ENCODE measurements at regions not wholly inside any gene's neighbourhood (a gene's known extent, or its start where the extent isn't known, plus 50 kb on each side); places are given as distances from the start of the nearest gene placed in this dataset.

- TF ChIP-seq CTCF (IDR thresholded peaks at IDR 0.05; ENCODE audit: insufficient read depth, low read length): no peak
- no peak overlapping the region for H3K4me3 ChIP-seq (ENCODE audit: low read depth, low read length)
- DNase-seq (ENCODE audit: low read depth): no peak
These were observed 604.8 kb downstream of the TRAM1L1 start for GRCh38 chr4:116480546-116480945.

- TF ChIP-seq CTCF (IDR thresholded peaks at IDR 0.05; ENCODE audit: insufficient read depth, low read length): no peak
These were observed 607.0 kb downstream of the TRAM1L1 start for GRCh38 chr4:116478343-116478742.

GRCh38 chr4:116469582-116469981 is 615.8 kb downstream of the TRAM1L1 start:
- no peak for DNase-seq (ENCODE audit: low read depth)
- H3K4me3 ChIP-seq (ENCODE audit: low read depth, low read length): no peak overlapping the region
- TF ChIP-seq CTCF (IDR thresholded peaks at IDR 0.05; ENCODE audit: insufficient read depth, low read length): no peak

More at GRCh38 chr4:116478343-116478742, 607.0 kb downstream of the TRAM1L1 start:
- DNase-seq (ENCODE audit: low read depth): no peak
- H3K4me3 ChIP-seq (ENCODE audit: low read depth, low read length): no peak overlapping the region

GRCh38 chr4:116453127-116453526 is 632.2 kb downstream of the TRAM1L1 start:
- DNase-seq (ENCODE audit: low read depth): no peak
- TF ChIP-seq CTCF (IDR thresholded peaks at IDR 0.05; ENCODE audit: insufficient read depth, low read length): no peak
- no peak overlapping the region for H3K4me3 ChIP-seq (ENCODE audit: low read depth, low read length)

GRCh38 chr4:116449764-116450163 is 635.6 kb downstream of the TRAM1L1 start:
- TF ChIP-seq CTCF (IDR thresholded peaks at IDR 0.05; ENCODE audit: insufficient read depth, low read length): no peak
- no peak overlapping the region for H3K4me3 ChIP-seq (ENCODE audit: low read depth, low read length)
- no peak for DNase-seq (ENCODE audit: low read depth)

GRCh38 chr4:116444117-116444516 is 641.3 kb downstream of the TRAM1L1 start:
- no peak for TF ChIP-seq CTCF (IDR thresholded peaks at IDR 0.05; ENCODE audit: insufficient read depth, low read length)
- H3K4me3 ChIP-seq (ENCODE audit: low read depth, low read length): no peak overlapping the region
- no peak for DNase-seq (ENCODE audit: low read depth)

- TF ChIP-seq CTCF (IDR thresholded peaks at IDR 0.05; ENCODE audit: insufficient read depth, low read length): no peak
- H3K4me3 ChIP-seq (ENCODE audit: low read depth, low read length): no peak overlapping the region
- no peak for DNase-seq (ENCODE audit: low read depth)
These were observed 646.2 kb downstream of the TRAM1L1 start for GRCh38 chr4:116438981-116439729.

Measured in fibroblast of the aortic adventitia (primary cell).